Naive thymus-derived CD8-positive, alpha-beta T cell (primary cell): ENCODE measurements at regions not wholly inside any gene's neighbourhood (a gene's known extent, or its start where the extent isn't known, plus 50 kb on each side); places are given as distances from the start of the nearest gene placed in this dataset.
"Not testable (repeated sequence)": the region's sequence is repeated elsewhere in the genome, so short reads cannot be mapped to it uniquely, and the experiment has no call there.

Experiments
- ATAC-seq, 2 donors: fragments of 150-1000 bp; cut with Tn5 transposase in 1 of 2; sonication (Bioruptor Pico), chemical (Tn5 transposase) in 1 of 2; 1 replicate in 1 of 2; 2 replicates in 1 of 2; pipeline ENCODE4 v1.10.0; 2021; ENCODE audit warnings: mild to moderate bottlenecking in 2 of 2, moderate library complexity in 2 of 2
- POLR2A ChIA-PET: fragments of 350-600 bp; sonication (Branson Sonifier 250); formaldehyde crosslinking; loops from one replicate; lab custom pipeline; 2021; ENCODE audit warnings: antibody characterized with exemption; lab: Charles Lee
- DNase-seq, 10 donors: peaks; one replicate each; pipeline versions ENCODE4 v3.0.0 to v3.0.0-alpha.2; 2020 to 2022
- H3K27ac Mint-ChIP-seq, 10 donors: one replicate each; pipeline ENCODE4 v1.8.0; 2020 to 2022; ENCODE audit warnings: mild to moderate bottlenecking in 10 of 10, mixed read lengths in 10 of 10, moderate library complexity in 4 of 10, inconsistent platforms in 1 of 10
- H3K27me3 Mint-ChIP-seq, 5 donors: one replicate each; pipeline ENCODE4 v1.8.0; 2021 to 2022; ENCODE audit warnings: mixed read lengths in 5 of 5
- H3K36me3 Mint-ChIP-seq, 3 donors: one replicate each; pipeline ENCODE4 v1.8.0; 2020 to 2022; ENCODE audit warnings: mixed read lengths in 3 of 3, mild to moderate bottlenecking in 2 of 3, inconsistent platforms in 1 of 3
- H3K4me1 Mint-ChIP-seq, 4 donors: one replicate each; pipeline ENCODE4 v1.8.0; 2021 to 2022; ENCODE audit warnings: mixed read lengths in 4 of 4
- H3K4me3 Mint-ChIP-seq, 10 donors: one replicate each; pipeline ENCODE4 v1.8.0; 2020 to 2022; ENCODE audit warnings: mild to moderate bottlenecking in 10 of 10, mixed read lengths in 10 of 10, moderate library complexity in 6 of 10, inconsistent platforms in 1 of 10
- H3K9me3 Mint-ChIP-seq, 9 donors: one replicate each; pipeline ENCODE4 v1.8.0; 2020 to 2022; ENCODE audit warnings: mixed read lengths in 9 of 9, mild to moderate bottlenecking in 3 of 9, inconsistent platforms in 1 of 9, moderate library complexity in 1 of 9

GRCh38 chr5:56048124-56048523, 53.4 kb upstream of the IL6ST start:
- Mint-ChIP-seq H3K27me3 (no peaks in the 10 kb centered on the region), H3K4me3 (peak overlapping the region in 4 of 10 donors; percentile 15 to 24 (median 22)), H3K4me1 (peaks cover 38 to 78% (median 64%) of the 10 kb centered on the region in 4 donors), H3K9me3 (peaks cover 0 to 8% (median 3%) of the 10 kb centered on the region in 9 donors), H3K27ac (peak overlapping the region in 6 of 10 donors; percentile 22 to 83 (median 62)), H3K36me3 (peaks cover 0 to 10% (median 4%) of the 10 kb centered on the region in 3 donors)
- POLR2A ChIA-PET = interaction anchor here (0.5 to 1.8 kb wide), 5 partner anchors 10 to 100 kb away, joined by 3 to 9 read pairs (median 6); partner anchors contain the start of gene IL6ST
- no peak for ATAC-seq
- DNase-seq = no peak

- Mint-ChIP-seq H3K36me3 (peaks cover 0 to 5% (median 4%) of the 10 kb centered on the region in 3 donors), H3K9me3 (peaks cover 0 to 3% (median 0%) of the 10 kb centered on the region in 9 donors), H3K27me3 (no peaks in the 10 kb centered on the region), H3K4me1 (peaks cover 39 to 76% (median 62%) of the 10 kb centered on the region in 4 donors), H3K27ac (peak overlapping the region in 5 of 10 donors; percentile 38 to 83 (median 57)), H3K4me3 (peak overlapping the region in 1 of 10 donors; percentile 40)
- ATAC-seq (no peak), DNase-seq (no peak)
- POLR2A ChIA-PET = interaction anchor here (0.5 to 1.8 kb wide), 3 partner anchors 11 to 52 kb away, joined by 3 to 6 read pairs (median 4); partner anchors contain the start of gene IL6ST
These were observed 52.7 kb upstream of the IL6ST start for GRCh38 chr5:56047448-56047847.

DNA sequence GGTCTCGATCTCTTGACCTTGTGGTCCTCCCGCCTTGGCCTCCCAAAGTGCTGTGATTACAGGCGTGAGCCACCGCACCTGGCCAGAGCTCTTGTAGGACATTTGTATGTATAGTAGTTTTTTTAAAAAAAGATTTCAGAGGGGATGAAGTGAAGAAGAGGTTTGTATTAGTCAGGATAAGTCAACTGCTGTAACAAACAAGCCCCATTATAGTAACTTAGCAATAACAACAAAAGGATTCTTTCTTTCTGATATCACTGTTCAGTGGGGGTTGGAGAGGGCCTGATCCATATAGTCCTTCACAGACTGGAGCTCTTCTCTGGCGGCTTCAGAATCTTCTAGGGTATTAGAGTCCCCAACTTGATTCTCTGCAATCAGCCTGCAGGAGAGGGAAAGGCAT, 50.7 kb upstream of the IL6ST start:
- Mint-ChIP-seq H3K9me3 (peaks cover 0 to 3% (median 0%) of the 10 kb centered on the region in 9 donors), H3K4me1 (peaks cover 36 to 69% (median 51%) of the 10 kb centered on the region in 4 donors), H3K36me3 (peaks cover 0 to 5% (median 4%) of the 10 kb centered on the region in 3 donors), H3K4me3 (peak overlapping the region in 3 of 10 donors; percentile 3 to 29 (median 12)), H3K27ac (peak overlapping the region in 8 of 10 donors; percentile 14 to 69 (median 62)), H3K27me3 (no peaks in the 10 kb centered on the region)
- POLR2A ChIA-PET = interaction anchor here (1.7 kb wide), 1 partner anchor 11 kb away, joined by 6 read pairs; no protein-coding TSS in a partner anchor
- no peak for ATAC-seq
- no peak for DNase-seq

GRCh38 chr5:56044746-56045428, 50.1 kb upstream of the IL6ST start:
- Mint-ChIP-seq H3K4me1 (peaks cover 33 to 66% (median 50%) of the 10 kb centered on the region in 4 donors), H3K27ac (peak overlapping the region in 9 of 10 donors; percentile 25 to 69 (median 62)), H3K4me3 (peak overlapping the region in 2 of 10 donors; percentile 3 to 12)
- POLR2A ChIA-PET = interaction anchor here (1.7 kb wide), 1 partner anchor 12 kb away, joined by 6 read pairs; no protein-coding TSS in a partner anchor
- DNase-seq, H3K36me3 Mint-ChIP-seq, ATAC-seq, H3K27me3 Mint-ChIP-seq, H3K9me3 Mint-ChIP-seq: not testable (repeated sequence)
